ENCODE measurements at regions not wholly inside any gene's neighbourhood (a gene's known extent, or its start where the extent isn't known, plus 50 kb on each side); places are given as distances from the start of the nearest gene placed in this dataset.

DNA sequence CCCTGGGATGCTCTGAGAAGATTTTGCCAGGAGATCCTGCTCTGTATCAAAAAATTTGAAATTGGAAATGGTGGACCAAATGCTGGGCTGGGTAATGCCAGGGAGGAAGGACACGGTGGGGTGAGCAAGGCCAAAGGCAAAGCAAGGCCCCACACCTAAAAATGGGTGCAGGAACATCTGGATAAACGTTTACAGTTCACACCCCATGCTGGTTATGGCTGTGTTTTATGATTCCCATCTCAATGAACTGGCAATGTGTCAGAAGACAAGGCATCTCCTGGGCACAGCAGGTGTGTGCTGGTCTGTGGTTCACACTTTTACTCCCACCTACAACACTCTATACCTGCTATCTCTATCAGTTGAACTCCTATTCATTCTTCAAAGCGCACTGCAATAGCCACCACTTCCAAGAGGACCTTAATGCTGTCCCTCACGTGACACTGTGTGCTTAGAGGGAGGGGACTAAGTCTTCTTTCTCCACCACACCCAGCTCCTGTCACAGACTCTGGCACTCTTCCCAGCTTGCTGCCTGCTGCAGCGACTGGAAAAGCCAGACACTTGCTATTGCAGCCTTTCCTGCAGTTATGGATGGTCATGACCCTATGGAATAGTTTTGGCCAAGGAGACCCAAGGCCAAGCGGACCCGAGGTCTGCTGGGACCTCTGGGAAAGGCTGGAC lies 277.5 kb downstream of the CTTN start:
- no peak for DNase-seq (ENCODE audit: low read depth in 1 of 2, low spot score in 2 of 2)
- H3K27ac ChIP-seq: no peak overlapping the region
- H3K4me1 ChIP-seq (replicated peaks): no peaks in the 10 kb centered on the region
- H3K27me3 ChIP-seq (replicated peaks): no peaks in the 10 kb centered on the region
- H3K9me3 ChIP-seq (replicated peaks): peaks cover 84% of the 10 kb centered on the region
- H3K36me3 ChIP-seq: no peaks in the 10 kb centered on the region
- H3K4me3 ChIP-seq: no peak overlapping the region

DNA sequence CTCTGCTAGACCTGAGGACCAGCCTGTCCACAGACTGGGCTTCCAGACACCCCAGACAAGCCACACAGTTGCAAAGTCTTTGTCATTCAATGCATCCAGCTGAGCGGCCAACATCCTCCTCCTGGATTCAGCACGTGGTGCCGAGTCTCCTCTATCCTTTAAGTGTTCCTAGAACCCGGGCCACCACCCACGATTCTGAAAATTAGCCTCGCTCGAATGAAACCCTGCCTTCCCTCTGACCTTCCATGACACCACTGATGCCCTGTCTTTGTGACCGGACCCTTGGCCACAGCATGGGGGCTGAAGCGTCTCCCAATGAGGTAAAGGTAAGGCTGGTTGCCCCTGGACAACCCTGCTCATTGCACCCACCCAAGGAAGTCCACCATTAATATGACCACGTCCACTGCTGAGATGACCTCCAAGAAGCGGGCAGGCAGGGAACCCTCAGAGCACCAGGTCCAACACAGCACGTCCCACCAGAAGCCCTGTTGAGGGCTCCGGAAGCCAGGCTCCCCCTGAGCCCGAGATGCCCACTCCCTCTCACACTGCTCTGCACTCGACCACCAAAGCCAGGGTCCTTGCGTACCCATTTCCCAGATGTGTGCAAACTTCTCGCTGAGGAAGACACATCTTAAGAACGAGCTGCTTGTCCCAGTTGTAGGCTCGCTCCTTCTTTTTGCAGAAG lies 279.0 kb downstream of the CTTN start:
- H3K36me3 ChIP-seq: no peaks in the 10 kb centered on the region
- no peaks in the 10 kb centered on the region for H3K27me3 ChIP-seq (replicated peaks)
- DNase-seq (ENCODE audit: low read depth in 1 of 2, low spot score in 2 of 2): no peak
- H3K4me1 ChIP-seq (replicated peaks): no peaks in the 10 kb centered on the region
- H3K4me3 ChIP-seq: no peak overlapping the region
- H3K27ac ChIP-seq: no peak overlapping the region
- H3K9me3 ChIP-seq (replicated peaks): peaks cover 87% of the 10 kb centered on the region

DNA sequence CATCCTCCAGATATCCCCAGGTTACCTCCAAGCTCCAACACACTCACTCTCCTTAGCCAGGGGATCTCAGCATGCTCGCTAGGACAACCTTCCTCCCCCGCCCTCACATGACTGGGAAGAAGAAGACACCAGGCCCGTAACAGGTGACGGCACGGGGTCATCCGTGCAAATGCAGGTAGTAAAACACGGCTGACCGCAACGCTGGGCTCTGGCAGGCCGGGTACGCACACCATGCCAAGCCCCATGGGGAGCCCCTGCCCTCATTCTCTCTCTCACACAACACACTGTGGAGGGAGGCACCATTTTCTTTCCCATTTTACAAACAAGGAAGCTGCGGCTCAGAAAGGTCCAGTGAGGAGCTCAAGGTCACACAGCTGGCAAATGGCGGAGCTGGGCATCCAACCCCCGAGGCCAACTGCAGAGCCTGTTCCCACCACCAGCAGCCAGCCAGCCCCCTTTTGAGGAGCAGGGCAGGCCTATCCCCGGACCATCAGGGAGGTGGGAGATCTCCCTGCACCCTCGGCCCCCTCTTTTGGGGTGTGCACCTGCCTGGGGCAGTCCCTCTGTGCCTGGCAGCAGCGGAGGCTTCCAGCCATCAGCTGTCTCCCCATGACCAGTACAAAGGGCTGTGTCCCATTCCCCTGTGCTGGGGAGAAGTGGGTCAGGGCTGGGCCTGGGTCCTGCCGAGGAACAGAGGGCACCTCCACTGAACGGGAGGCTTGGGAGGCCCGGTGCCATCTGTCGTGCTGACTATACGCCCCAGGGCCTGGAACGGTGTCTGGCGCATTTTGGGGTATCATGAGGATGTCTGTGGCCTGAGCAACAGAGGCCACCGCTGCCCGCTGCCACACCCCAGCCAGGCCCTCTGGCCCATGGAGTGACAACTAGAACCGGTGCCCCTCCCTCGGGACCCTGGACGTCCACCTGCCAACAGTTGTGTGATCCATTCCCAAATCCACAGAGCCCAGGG lies 280.9 kb downstream of the CTTN start:
- Histone ChIP-seq H3K27me3 (replicated peaks) (no peaks in the 10 kb centered on the region), H3K4me1 (replicated peaks) (no peaks in the 10 kb centered on the region), H3K9me3 (replicated peaks) (peaks cover 85% of the 10 kb centered on the region), H3K36me3 (no peaks in the 10 kb centered on the region), H3K4me3 (no peak overlapping the region), H3K27ac (no peak overlapping the region)
- DNase-seq (ENCODE audit: low read depth in 1 of 2, low spot score in 2 of 2): no peak

DNA sequence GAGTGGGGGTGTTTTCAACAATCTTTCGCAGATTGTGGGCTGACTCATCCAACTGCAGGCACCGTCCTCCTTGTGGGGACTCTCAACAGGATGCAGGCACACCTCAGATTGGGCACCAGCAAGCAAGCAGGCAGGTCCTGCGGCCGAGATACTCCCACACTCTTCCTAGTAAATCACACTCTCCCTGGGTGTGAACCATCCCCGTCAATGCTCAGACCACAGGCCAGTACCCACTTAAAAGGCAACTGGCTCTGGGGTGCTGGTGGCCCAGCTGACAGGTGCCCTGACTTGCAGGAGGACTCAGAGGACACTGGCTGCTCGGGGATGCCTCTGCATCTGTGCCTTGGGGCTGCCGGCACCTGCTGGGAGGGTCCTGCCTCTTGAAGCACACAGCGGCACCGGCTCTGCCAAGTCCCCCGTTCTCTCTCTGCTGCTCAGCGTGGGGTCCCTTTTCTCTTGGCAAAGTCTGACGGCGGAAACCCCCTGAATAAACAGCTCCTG lies 282.5 kb downstream of the CTTN start:
- Histone ChIP-seq H3K27me3 (replicated peaks) (no peaks in the 10 kb centered on the region), H3K27ac (no peak overlapping the region), H3K9me3 (replicated peaks) (peaks cover 87% of the 10 kb centered on the region), H3K4me3 (no peak overlapping the region), H3K4me1 (replicated peaks) (no peaks in the 10 kb centered on the region), H3K36me3 (no peaks in the 10 kb centered on the region)
- no peak for DNase-seq (ENCODE audit: low read depth in 1 of 2, low spot score in 2 of 2)

DNA sequence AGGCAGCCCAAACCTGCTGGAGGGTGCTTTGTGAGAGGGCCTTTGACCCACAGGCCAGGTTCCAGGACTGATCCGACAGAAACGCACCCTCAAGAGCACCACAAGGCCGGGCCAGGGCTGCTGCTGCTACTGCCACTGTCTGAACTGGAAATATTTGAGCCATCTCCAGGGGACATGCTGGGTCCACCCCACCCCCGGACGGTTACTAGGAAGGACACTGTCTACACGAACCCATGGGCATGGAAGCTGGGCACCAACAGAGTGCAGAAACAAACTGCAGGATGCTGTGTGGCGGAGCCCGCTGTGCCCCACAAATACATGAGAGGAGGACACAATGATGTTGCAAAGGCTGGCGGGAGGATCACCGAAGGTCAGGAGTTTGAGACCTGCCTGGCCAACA lies 283.7 kb downstream of the CTTN start:
- Histone ChIP-seq H3K36me3 (no peaks in the 10 kb centered on the region), H3K4me1 (replicated peaks) (no peaks in the 10 kb centered on the region), H3K9me3 (replicated peaks) (peaks cover 85% of the 10 kb centered on the region), H3K27me3 (replicated peaks) (no peaks in the 10 kb centered on the region), H3K27ac (no peak overlapping the region), H3K4me3 (no peak overlapping the region)
- DNase-seq (ENCODE audit: low read depth in 1 of 2, low spot score in 2 of 2): no peak

DNA sequence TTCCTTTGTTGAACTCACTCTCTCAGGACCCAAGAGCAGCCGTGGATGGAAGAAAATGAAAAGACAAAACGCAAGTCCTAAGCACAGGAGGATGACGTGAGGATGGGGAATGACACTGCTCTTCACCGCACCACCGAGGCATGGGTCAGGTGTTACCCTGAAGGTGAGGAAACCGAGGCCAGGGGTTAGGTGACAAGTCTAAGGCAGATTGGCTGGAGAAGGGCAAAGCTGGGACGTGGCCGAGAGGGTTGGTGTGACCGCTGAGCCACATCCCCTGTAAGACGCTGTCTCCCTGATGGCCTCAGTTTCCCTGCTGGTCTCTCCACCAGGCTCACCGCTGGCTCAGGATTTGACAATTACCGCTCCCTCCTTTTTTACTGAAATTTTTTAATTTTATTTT lies 284.4 kb downstream of the CTTN start:
- peaks cover 82% of the 10 kb centered on the region for H3K9me3 ChIP-seq (replicated peaks)
- H3K27me3 ChIP-seq (replicated peaks): no peaks in the 10 kb centered on the region
- no peak overlapping the region for H3K4me3 ChIP-seq
- H3K4me1 ChIP-seq (replicated peaks): no peaks in the 10 kb centered on the region
- DNase-seq (ENCODE audit: low read depth in 1 of 2, low spot score in 2 of 2): no peak
- H3K27ac ChIP-seq: no peak overlapping the region
- H3K36me3 ChIP-seq: no peaks in the 10 kb centered on the region

DNA sequence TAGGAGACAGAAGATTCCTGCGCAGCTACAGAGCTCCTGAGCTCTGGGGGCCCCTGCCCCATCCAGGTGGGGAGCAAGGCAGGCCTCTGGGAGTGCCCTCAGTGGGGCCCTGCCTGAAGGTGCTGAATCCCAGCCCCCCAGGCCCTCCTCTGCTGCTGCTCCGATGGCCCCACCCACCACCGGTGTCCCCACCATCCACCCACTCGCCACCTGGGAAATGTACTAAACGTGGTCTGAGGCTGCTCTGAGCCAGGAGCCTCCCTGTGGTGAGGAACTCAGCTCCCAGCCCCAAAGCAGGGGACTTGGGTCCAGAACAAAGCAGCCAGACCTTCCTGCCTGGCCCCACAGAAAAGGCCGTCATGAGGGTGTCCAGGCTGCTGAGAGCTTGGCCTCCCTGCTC lies 289.4 kb downstream of the CTTN start:
- Histone ChIP-seq H3K27ac (no peak overlapping the region), H3K4me1 (replicated peaks) (no peaks in the 10 kb centered on the region), H3K4me3 (no peak overlapping the region), H3K36me3 (no peaks in the 10 kb centered on the region), H3K9me3 (replicated peaks) (peaks cover 73% of the 10 kb centered on the region), H3K27me3 (replicated peaks) (no peaks in the 10 kb centered on the region)
- no peak for DNase-seq (ENCODE audit: low read depth in 1 of 2, low spot score in 2 of 2)

DNA sequence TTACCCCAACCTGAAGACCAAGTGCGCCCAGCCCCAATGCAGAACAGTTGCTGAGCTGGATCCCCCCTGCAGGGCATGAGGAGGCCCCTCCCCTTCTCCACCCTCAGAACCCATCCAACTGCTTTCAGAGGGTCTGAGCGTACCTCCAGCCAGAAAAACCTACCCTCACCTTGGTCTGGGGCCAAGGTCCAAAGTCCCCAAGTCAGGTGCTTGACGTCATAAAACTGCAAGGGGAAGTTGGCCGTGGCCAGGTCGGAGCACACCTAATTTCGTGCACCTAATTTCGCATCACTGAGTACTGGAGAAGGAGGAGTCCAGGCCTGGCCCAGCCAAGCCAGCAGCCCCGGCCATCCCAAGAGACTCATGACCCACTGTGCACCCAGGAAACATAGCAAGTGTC lies 289.8 kb downstream of the CTTN start:
- DNase-seq (ENCODE audit: low read depth in 1 of 2, low spot score in 2 of 2): no peak
- H3K9me3 ChIP-seq (replicated peaks): peaks cover 74% of the 10 kb centered on the region
- no peak overlapping the region for H3K27ac ChIP-seq
- no peaks in the 10 kb centered on the region for H3K4me1 ChIP-seq (replicated peaks)
- no peaks in the 10 kb centered on the region for H3K27me3 ChIP-seq (replicated peaks)
- H3K36me3 ChIP-seq: no peaks in the 10 kb centered on the region
- no peak overlapping the region for H3K4me3 ChIP-seq

DNA sequence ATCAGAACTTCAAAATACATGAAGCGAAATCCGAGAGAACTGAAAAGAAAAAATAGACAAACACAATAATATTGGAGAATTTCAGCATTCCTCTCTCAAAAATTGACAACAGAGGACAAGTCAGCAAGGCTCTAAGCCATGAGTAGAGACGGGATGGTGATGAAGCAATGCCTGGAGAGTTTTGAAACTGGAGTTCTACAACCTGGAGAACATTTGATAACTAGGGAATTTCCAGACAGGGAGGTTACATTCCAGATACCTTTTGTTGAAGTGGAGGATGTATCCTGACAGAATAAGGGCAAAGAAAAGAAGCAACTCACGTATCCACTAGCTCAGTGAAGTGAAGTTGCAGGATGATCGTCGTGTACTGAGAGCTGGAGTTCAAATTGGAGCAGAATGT lies 291.4 kb downstream of the CTTN start:
- no peak for DNase-seq (ENCODE audit: low read depth in 1 of 2, low spot score in 2 of 2)
- Histone ChIP-seq H3K36me3 (no peaks in the 10 kb centered on the region), H3K9me3 (replicated peaks) (peaks cover 73% of the 10 kb centered on the region), H3K4me1 (replicated peaks) (no peaks in the 10 kb centered on the region), H3K27me3 (replicated peaks) (no peaks in the 10 kb centered on the region), H3K4me3 (no peak overlapping the region), H3K27ac (no peak overlapping the region)

DNA sequence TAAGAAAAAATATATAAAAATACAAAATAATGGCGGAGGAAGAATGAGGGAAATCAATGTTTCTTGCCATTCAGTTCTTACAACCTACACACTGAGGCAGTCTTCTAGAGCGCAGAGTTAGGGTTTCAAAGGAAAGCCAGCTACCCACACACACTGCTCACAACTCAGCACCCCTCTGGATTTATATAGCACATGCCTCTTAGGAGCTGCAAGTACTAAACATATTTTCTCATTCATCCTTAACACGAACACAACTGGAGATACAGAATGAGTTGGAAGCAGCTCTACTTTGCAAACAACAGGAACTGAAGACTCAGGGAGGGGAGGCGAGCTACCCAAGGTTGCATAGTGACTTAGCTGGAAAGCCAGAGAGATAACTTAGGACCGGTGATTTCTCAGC lies 293.8 kb downstream of the CTTN start:
- H3K27ac ChIP-seq: no peak overlapping the region
- H3K36me3 ChIP-seq: no peaks in the 10 kb centered on the region
- peaks cover 74% of the 10 kb centered on the region for H3K9me3 ChIP-seq (replicated peaks)
- no peak overlapping the region for H3K4me3 ChIP-seq
- no peaks in the 10 kb centered on the region for H3K4me1 ChIP-seq (replicated peaks)
- no peak for DNase-seq (ENCODE audit: low read depth in 1 of 2, low spot score in 2 of 2)
- no peaks in the 10 kb centered on the region for H3K27me3 ChIP-seq (replicated peaks)

DNA sequence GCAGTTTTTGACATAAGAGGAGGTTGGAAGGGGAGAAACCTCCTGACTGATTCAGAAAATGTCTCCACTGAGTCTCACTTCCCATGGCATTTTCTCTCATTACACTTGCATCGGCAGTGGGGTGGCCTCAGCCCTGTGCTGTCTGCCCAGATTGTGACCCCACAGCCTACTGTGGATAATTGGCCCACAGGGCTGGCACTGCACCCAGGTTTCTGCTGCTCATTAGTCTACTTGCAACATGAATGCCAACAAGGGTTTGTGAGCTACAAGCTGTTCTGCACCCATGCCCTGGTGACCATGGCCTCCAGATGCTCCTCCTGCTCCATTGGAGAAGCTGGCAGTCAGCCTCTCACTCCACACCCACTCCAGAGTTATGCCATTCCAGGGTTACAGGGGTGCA lies 296.0 kb downstream of the CTTN start:
- H3K9me3 ChIP-seq (replicated peaks): peaks cover 75% of the 10 kb centered on the region
- H3K27me3 ChIP-seq (replicated peaks): no peaks in the 10 kb centered on the region
- no peaks in the 10 kb centered on the region for H3K36me3 ChIP-seq
- H3K4me3 ChIP-seq: no peak overlapping the region
- DNase-seq (ENCODE audit: low read depth in 1 of 2, low spot score in 2 of 2): no peak
- H3K27ac ChIP-seq: no peak overlapping the region
- no peaks in the 10 kb centered on the region for H3K4me1 ChIP-seq (replicated peaks)

DNA sequence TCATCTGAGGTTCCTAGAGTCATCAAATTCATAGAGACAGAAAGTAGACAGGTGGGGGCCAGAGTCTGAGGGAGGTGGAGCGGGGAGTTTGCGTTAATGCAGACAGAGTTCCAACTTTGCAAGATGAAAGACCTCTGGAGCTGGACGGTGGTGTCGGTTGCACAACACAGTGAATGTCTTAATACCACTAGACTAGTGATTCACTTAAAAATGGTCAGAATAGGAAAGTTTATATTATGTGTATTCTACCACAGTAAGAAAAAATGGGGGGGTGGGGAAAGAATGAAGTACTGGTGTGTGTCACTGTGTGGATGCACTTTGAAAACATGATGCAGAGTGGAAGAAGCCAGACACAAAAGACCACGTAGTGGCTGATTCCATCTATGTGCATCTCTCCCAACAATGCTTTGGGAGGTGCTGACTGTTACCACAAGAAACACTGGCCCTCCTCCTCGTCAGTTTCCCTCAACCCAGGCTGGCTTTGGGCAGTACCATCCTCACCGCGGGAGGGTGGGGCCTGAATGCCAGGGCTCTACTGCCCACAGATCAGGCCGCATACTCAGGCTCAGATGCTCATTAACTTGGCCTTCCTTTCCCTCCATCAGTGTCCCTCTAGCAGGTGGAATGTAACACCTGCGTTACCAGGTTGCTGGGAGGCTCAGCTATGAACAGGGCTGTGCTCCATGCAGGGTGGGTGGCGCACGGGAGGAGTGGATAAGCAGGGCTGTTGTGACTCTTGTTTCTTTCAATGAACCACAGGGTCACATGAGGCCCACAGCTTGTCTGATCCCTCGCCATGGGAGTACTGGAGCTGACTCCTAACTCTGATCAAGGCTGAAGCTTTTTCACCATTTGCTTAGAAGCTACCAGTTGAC lies 297.0 kb downstream of the CTTN start:
- Histone ChIP-seq H3K9me3 (replicated peaks) (peaks cover 77% of the 10 kb centered on the region), H3K27ac (no peak overlapping the region), H3K4me1 (replicated peaks) (no peaks in the 10 kb centered on the region), H3K36me3 (no peaks in the 10 kb centered on the region), H3K27me3 (replicated peaks) (no peaks in the 10 kb centered on the region), H3K4me3 (no peak overlapping the region)
- DNase-seq (ENCODE audit: low read depth in 1 of 2, low spot score in 2 of 2): no peak

DNA sequence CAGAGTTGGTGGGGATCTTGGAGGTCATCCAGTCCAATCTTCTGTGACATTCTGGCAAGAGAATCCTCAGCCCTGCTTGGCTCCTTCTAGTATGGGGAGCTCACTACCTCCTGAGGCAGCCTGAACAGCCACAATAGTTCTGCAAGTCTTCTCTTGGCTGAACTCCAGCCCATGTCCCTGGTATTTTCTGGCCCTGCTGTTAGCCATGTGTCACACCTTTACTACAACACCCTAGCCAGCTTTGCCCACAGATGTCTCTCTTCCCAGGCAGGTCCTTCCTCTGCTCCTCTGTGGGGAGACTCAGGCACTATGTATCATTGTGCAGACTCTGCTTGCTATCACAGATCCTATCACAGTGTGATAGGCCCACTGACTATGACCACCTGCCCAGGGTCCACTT lies 297.7 kb downstream of the CTTN start:
- no peak overlapping the region for H3K4me3 ChIP-seq
- DNase-seq (ENCODE audit: low read depth in 1 of 2, low spot score in 2 of 2): no peak
- H3K9me3 ChIP-seq (replicated peaks): peaks cover 80% of the 10 kb centered on the region
- no peaks in the 10 kb centered on the region for H3K36me3 ChIP-seq
- no peak overlapping the region for H3K27ac ChIP-seq
- H3K4me1 ChIP-seq (replicated peaks): no peaks in the 10 kb centered on the region
- H3K27me3 ChIP-seq (replicated peaks): no peaks in the 10 kb centered on the region

All from SJSA1 (cell line).